ENCODE measurements at regions not wholly inside any gene's neighbourhood (a gene's known extent, or its start where the extent isn't known, plus 50 kb on each side); places are given as distances from the start of the nearest gene placed in this dataset.

GRCh38 chr2:142426064-142426463, 295.2 kb upstream of the LRP1B start:
- Histone ChIP-seq H3K27me3 (ENCODE audit: control insufficient read depth, insufficient read depth, low read length) (no peaks in the 10 kb centered on the region), H3K9me3 (ENCODE audit: control insufficient read depth, insufficient read depth, low read depth, low read length) (no peaks in the 10 kb centered on the region), H3K79me2 (ENCODE audit: control insufficient read depth, insufficient read depth, low read length) (no peaks in the 10 kb centered on the region), H3K4me3 (replicated peaks in 1 of 4; ENCODE audit: control extremely low read depth in 1 of 4, insufficient read depth in 1 of 4, low read depth in 3 of 4, low read length in 4 of 4) (no peak overlapping the region), H3K4me2 (ENCODE audit: extremely low read depth, insufficient read depth, low read length) (no peak overlapping the region), H2AFZ (ENCODE audit: low read length) (no peak overlapping the region), H4K20me1 (ENCODE audit: control insufficient read depth, extremely low read depth, insufficient read depth, low read length) (no peaks in the 10 kb centered on the region), H3K9ac (ENCODE audit: insufficient read depth, low read length) (no peak overlapping the region), H3K27ac (ENCODE audit: insufficient read depth, low read length) (no peak overlapping the region), H3K4me1 (ENCODE audit: control insufficient read depth, extremely low read depth, insufficient read depth, low read length) (no peaks in the 10 kb centered on the region), H3K36me3 (ENCODE audit: control insufficient read depth, insufficient read depth, low read length) (no peaks in the 10 kb centered on the region)
- TF ChIP-seq EZH2 (IDR thresholded peaks at IDR 0.05; ENCODE audit: low read length, missing control alignments) (no peak), CTCF (conservative IDR thresholded peaks at IDR 0.05 in 1 of 2, IDR thresholded peaks at IDR 0.05 in 1 of 2; ENCODE audit: low read depth in 1 of 2, low read length in 2 of 2) (no peak)
- no peak for DNase-seq (ENCODE audit: low read depth in 2 of 2)

- H3K4me1 ChIP-seq (ENCODE audit: control insufficient read depth, extremely low read depth, insufficient read depth, low read length) = no peaks in the 10 kb centered on the region
- no peaks in the 10 kb centered on the region for H4K20me1 ChIP-seq (ENCODE audit: control insufficient read depth, extremely low read depth, insufficient read depth, low read length)
- H3K79me2 ChIP-seq (ENCODE audit: control insufficient read depth, insufficient read depth, low read length) = no peaks in the 10 kb centered on the region
- no peaks in the 10 kb centered on the region for H3K9me3 ChIP-seq (ENCODE audit: control insufficient read depth, insufficient read depth, low read depth, low read length)
- no peaks in the 10 kb centered on the region for H3K27me3 ChIP-seq (ENCODE audit: control insufficient read depth, insufficient read depth, low read length)
- H3K27ac ChIP-seq (ENCODE audit: insufficient read depth, low read length) = no peak overlapping the region
- TF ChIP-seq EZH2 (IDR thresholded peaks at IDR 0.05; ENCODE audit: low read length, missing control alignments) = no peak
- TF ChIP-seq CTCF (conservative IDR thresholded peaks at IDR 0.05 in 1 of 2, IDR thresholded peaks at IDR 0.05 in 1 of 2; ENCODE audit: low read depth in 1 of 2, low read length in 2 of 2) = no peak
- H3K4me3 ChIP-seq (replicated peaks in 1 of 4; ENCODE audit: control extremely low read depth in 1 of 4, insufficient read depth in 1 of 4, low read depth in 3 of 4, low read length in 4 of 4) = no peak overlapping the region
- no peaks in the 10 kb centered on the region for H3K36me3 ChIP-seq (ENCODE audit: control insufficient read depth, insufficient read depth, low read length)
- DNase-seq (ENCODE audit: low read depth in 2 of 2) = no peak
- no peak overlapping the region for H3K9ac ChIP-seq (ENCODE audit: insufficient read depth, low read length)
- no peak overlapping the region for H3K4me2 ChIP-seq (ENCODE audit: extremely low read depth, insufficient read depth, low read length)
- H2AFZ ChIP-seq (ENCODE audit: low read length) = no peak overlapping the region
Observed at GRCh38 chr2:142425551-142425950, 294.7 kb upstream of the LRP1B start.

- no peak for TF ChIP-seq CTCF (conservative IDR thresholded peaks at IDR 0.05 in 1 of 2, IDR thresholded peaks at IDR 0.05 in 1 of 2; ENCODE audit: low read depth in 1 of 2, low read length in 2 of 2)
- no peak for TF ChIP-seq EZH2 (IDR thresholded peaks at IDR 0.05; ENCODE audit: low read length, missing control alignments)
- H3K79me2 ChIP-seq (ENCODE audit: control insufficient read depth, insufficient read depth, low read length) = no peaks in the 10 kb centered on the region
- H3K27ac ChIP-seq (ENCODE audit: insufficient read depth, low read length) = no peak overlapping the region
- no peak overlapping the region for H3K4me3 ChIP-seq (replicated peaks in 1 of 4; ENCODE audit: control extremely low read depth in 1 of 4, insufficient read depth in 1 of 4, low read depth in 3 of 4, low read length in 4 of 4)
- no peak for DNase-seq (ENCODE audit: low read depth in 2 of 2)
- H3K4me1 ChIP-seq (ENCODE audit: control insufficient read depth, extremely low read depth, insufficient read depth, low read length) = no peaks in the 10 kb centered on the region
- H2AFZ ChIP-seq (ENCODE audit: low read length) = no peak overlapping the region
- no peaks in the 10 kb centered on the region for H3K9me3 ChIP-seq (ENCODE audit: control insufficient read depth, insufficient read depth, low read depth, low read length)
- no peak overlapping the region for H3K9ac ChIP-seq (ENCODE audit: insufficient read depth, low read length)
- no peaks in the 10 kb centered on the region for H4K20me1 ChIP-seq (ENCODE audit: control insufficient read depth, extremely low read depth, insufficient read depth, low read length)
- no peaks in the 10 kb centered on the region for H3K36me3 ChIP-seq (ENCODE audit: control insufficient read depth, insufficient read depth, low read length)
- no peaks in the 10 kb centered on the region for H3K27me3 ChIP-seq (ENCODE audit: control insufficient read depth, insufficient read depth, low read length)
- no peak overlapping the region for H3K4me2 ChIP-seq (ENCODE audit: extremely low read depth, insufficient read depth, low read length)
Observed at GRCh38 chr2:142423603-142424002, 292.8 kb upstream of the LRP1B start.
